CD14-positive monocyte (primary cell): ENCODE measurements at regions not wholly inside any gene's neighbourhood (a gene's known extent, or its start where the extent isn't known, plus 50 kb on each side); places are given as distances from the start of the nearest gene placed in this dataset.

ENCODE experiments used
- DNase-seq, 3 donors: peaks; one replicate each; pipeline ENCODE4 v3.0.0-alpha.2; 2011 to 2022
- H2AFZ ChIP-seq: 2 replicates; pipeline ENCODE4 v1.6.0; 2012; ENCODE audit warnings: mild to moderate bottlenecking, low read depth, low read length, inconsistent platforms; ENCODE audit not compliant: insufficient read depth, poor library complexity, severe bottlenecking
- H3K27ac ChIP-seq, 2 donors: 1 replicate in 1 of 2; 2 replicates in 1 of 2; pipeline ENCODE4 v1.5.1; 2012 to 2013; ENCODE audit warnings: low read length in 2 of 2, control low read depth in 1 of 2, inconsistent platforms in 1 of 2, low read depth in 1 of 2, mild to moderate bottlenecking in 1 of 2
- H3K27me3 ChIP-seq, 2 donors: one replicate each; pipeline versions ENCODE4 v1.6.0 to v1.6.1; 2011 to 2013; ENCODE audit warnings: low read length in 2 of 2; ENCODE audit not compliant: control insufficient read depth in 2 of 2, insufficient read depth in 2 of 2
- H3K36me3 ChIP-seq, 2 donors: replicated peaks in 1 of 2; 1 replicate in 1 of 2; 2 replicates in 1 of 2; pipeline versions ENCODE4 v1.5.1 to v1.6.1; 2012 to 2013; ENCODE audit warnings: low read length in 2 of 2, control low read depth in 1 of 2, inconsistent platforms in 1 of 2, mild to moderate bottlenecking in 1 of 2; ENCODE audit not compliant: insufficient read depth in 2 of 2, control insufficient read depth in 1 of 2
- H3K4me1 ChIP-seq, 2 donors: 1 replicate in 1 of 2; 2 replicates in 1 of 2; pipeline versions ENCODE4 v1.5.1 to v1.6.1; 2012 to 2013; ENCODE audit warnings: low read length in 2 of 2, control low read depth in 1 of 2, inconsistent platforms in 1 of 2, mild to moderate bottlenecking in 1 of 2, moderate library complexity in 1 of 2; ENCODE audit not compliant: insufficient read depth in 2 of 2, control insufficient read depth in 1 of 2
- H3K4me2 ChIP-seq: replicated peaks from 2 replicates; pipeline ENCODE3; 2012; ENCODE audit warnings: low read length, moderate library complexity, mild to moderate bottlenecking; ENCODE audit not compliant: poor library complexity, severe bottlenecking; ENCODE audit errors: extremely low read depth
- H3K4me3 ChIP-seq, 3 experiments: fragments of 200-600 bp in 1 of 3; sonication (generic) in 1 of 3; replicated peaks in 1 of 3; 1 replicate in 2 of 3; 2 replicates in 1 of 3; pipeline ENCODE4 v1.5.1; 2011 to 2013; ENCODE audit warnings: low read length in 3 of 3, mild to moderate bottlenecking in 3 of 3, control low read depth in 2 of 3, low read depth in 2 of 3, inconsistent platforms in 1 of 3, moderate library complexity in 1 of 3
- H3K79me2 ChIP-seq: 2 replicates; pipeline ENCODE4 v1.6.0; 2012; ENCODE audit warnings: mild to moderate bottlenecking, control low read depth, inconsistent platforms, low read length, moderate library complexity; ENCODE audit not compliant: insufficient read depth
- H3K9ac ChIP-seq: 2 replicates; pipeline ENCODE4 v1.6.0; 2017; ENCODE audit warnings: low read length, mild to moderate bottlenecking; ENCODE audit not compliant: insufficient read depth, poor library complexity, severe bottlenecking
- H3K9me3 ChIP-seq, 2 donors: replicated peaks in 1 of 2; 1 replicate in 1 of 2; 2 replicates in 1 of 2; pipeline versions ENCODE4 v1.5.1 to v1.6.1; 2012 to 2013; ENCODE audit warnings: low read length in 2 of 2, control low read depth in 1 of 2; ENCODE audit not compliant: control insufficient read depth in 1 of 2, insufficient read depth in 1 of 2
- H4K20me1 ChIP-seq: 2 replicates; pipeline ENCODE4 v1.6.0; 2012; ENCODE audit warnings: mild to moderate bottlenecking, low read length, control low read depth, moderate library complexity; ENCODE audit not compliant: insufficient read depth
- H3K27ac Mint-ChIP-seq, 7 donors: one replicate each; pipeline ENCODE4 v1.8.0; 2020; ENCODE audit warnings: mild to moderate bottlenecking in 7 of 7, mixed read lengths in 7 of 7, moderate library complexity in 6 of 7, inconsistent platforms in 2 of 7
- H3K27me3 Mint-ChIP-seq, 3 donors: one replicate each; pipeline ENCODE4 v1.8.0; 2021 to 2022; ENCODE audit warnings: low read depth in 3 of 3, mild to moderate bottlenecking in 3 of 3, mixed read lengths in 3 of 3, moderate library complexity in 3 of 3, inconsistent platforms in 1 of 3
- H3K36me3 Mint-ChIP-seq, 2 donors: one replicate each; pipeline ENCODE4 v1.8.0; 2020; ENCODE audit warnings: mixed read lengths in 2 of 2, inconsistent platforms in 1 of 2, mild to moderate bottlenecking in 1 of 2
- H3K4me1 Mint-ChIP-seq: one replicate; pipeline ENCODE4 v1.8.0; 2020; ENCODE audit warnings: mild to moderate bottlenecking, mixed read lengths
- H3K4me3 Mint-ChIP-seq, 2 donors: one replicate each; pipeline ENCODE4 v1.8.0; 2020; ENCODE audit warnings: mild to moderate bottlenecking in 2 of 2, mixed read lengths in 2 of 2, moderate library complexity in 1 of 2
- H3K9me3 Mint-ChIP-seq, 7 donors: one replicate each; pipeline ENCODE4 v1.8.0; 2020 to 2022; ENCODE audit warnings: mixed read lengths in 7 of 7, mild to moderate bottlenecking in 6 of 7, moderate library complexity in 6 of 7, inconsistent platforms in 2 of 7
- WGBS: methylation state at CpG from one replicate; pipeline ENCODE4 v1.1.5; 2013; ENCODE audit warnings: missing lambda C conversion rate; ENCODE audit not compliant: insufficient coverage; 5-methylcytosine and 5-hydroxymethylcytosine counted together
- intact Hi-C, 2 donors: fragments of 100-400 bp; cut with micrococcal nuclease; formaldehyde crosslinking; loops; one replicate each; pipeline versions ENCODE4 v1.15.0 to v1.15.1; 2023
- TF ChIP-seq, protein P1 (sequence below): fragments of 200-600 bp; IDR thresholded peaks from one replicate; pipeline ENCODE4 v1.8.0; 2022; ENCODE audit warnings: antibody characterized with exemption, mild to moderate bottlenecking

- Histone ChIP-seq H4K20me1 (no peaks in the 10 kb centered on the region), H2AFZ (no peak overlapping the region), H3K27ac (no peak overlapping the region), H3K9me3 (no peaks in the 10 kb centered on the region), H3K4me3 (no peak overlapping the region), H3K36me3 (no peaks in the 10 kb centered on the region), H3K79me2 (no peaks in the 10 kb centered on the region), H3K4me1 (peaks cover 32 to 36% of the 10 kb centered on the region in 2 donors), H3K9ac (no peak overlapping the region), H3K4me2 (no peak overlapping the region), H3K27me3 (no peaks in the 10 kb centered on the region)
- Mint-ChIP-seq H3K9me3 (peaks cover 0 to 2% (median 0%) of the 10 kb centered on the region in 7 donors), H3K4me1 (peaks cover 14% of the 10 kb centered on the region), H3K27me3 (peaks cover 0 to 1% (median 0%) of the 10 kb centered on the region in 3 donors), H3K27ac (peak overlapping the region in 1 of 7 donors; percentile 27), H3K4me3 (no peak overlapping the region), H3K36me3 (no peaks in the 10 kb centered on the region)
- DNase-seq, result no peak
- TF ChIP-seq, protein P1, sequence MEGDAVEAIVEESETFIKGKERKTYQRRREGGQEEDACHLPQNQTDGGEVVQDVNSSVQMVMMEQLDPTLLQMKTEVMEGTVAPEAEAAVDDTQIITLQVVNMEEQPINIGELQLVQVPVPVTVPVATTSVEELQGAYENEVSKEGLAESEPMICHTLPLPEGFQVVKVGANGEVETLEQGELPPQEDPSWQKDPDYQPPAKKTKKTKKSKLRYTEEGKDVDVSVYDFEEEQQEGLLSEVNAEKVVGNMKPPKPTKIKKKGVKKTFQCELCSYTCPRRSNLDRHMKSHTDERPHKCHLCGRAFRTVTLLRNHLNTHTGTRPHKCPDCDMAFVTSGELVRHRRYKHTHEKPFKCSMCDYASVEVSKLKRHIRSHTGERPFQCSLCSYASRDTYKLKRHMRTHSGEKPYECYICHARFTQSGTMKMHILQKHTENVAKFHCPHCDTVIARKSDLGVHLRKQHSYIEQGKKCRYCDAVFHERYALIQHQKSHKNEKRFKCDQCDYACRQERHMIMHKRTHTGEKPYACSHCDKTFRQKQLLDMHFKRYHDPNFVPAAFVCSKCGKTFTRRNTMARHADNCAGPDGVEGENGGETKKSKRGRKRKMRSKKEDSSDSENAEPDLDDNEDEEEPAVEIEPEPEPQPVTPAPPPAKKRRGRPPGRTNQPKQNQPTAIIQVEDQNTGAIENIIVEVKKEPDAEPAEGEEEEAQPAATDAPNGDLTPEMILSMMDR, result no peak
- WGBS, result 87% methylated on average over 3 of the region's 7 CpGs
- intact Hi-C loops, result no loop called here
Observed at GRCh38 chr5:124877501-124878146, 131.2 kb upstream of the ZNF608 start.

DNA sequence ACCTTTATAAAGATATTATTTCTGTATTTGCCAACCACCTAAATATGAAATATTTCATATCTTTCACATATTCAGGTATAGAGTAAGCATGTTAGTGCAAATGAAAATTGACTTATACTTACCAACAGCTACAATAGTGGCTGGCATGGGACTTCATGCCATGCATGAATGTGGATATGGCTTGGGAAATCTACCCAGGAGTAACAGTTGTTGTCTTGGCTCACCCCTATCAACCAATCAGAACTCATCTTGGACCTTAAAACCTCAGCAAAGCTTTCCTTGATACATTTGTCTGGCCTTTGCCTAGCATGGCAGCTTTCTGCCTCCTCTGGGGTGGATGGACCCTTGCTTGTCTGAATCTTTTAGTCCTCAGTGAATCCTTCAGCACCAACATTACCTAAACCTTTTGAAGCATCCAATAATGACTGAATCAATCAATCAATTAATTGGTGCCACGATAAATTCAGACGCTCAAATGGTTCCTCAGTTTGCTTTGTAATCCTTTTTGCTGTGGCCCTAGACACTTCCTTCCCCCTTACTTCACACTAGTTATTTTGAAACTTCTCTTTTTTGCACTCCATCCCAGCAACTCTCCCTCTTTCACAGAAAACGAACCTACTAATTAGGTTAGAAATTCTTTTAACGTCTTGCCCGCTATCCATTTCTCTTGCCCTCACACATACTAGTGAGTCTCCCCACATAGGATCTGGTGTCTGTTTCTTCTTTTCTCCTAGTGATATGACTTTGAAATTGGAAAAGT is 132.3 kb upstream of the ZNF608 start:
- no peaks in the 10 kb centered on the region for H3K79me2 ChIP-seq
- Mint-ChIP-seq H3K4me3 (peak overlapping the region in 1 of 2 donors; percentile 80), H3K4me1 (peaks cover 14% of the 10 kb centered on the region), H3K27ac (peak overlapping the region in 5 of 7 donors; percentile 21 to 70 (median 48)), H3K9me3 (peaks cover 0 to 2% (median 0%) of the 10 kb centered on the region in 7 donors), H3K36me3 (no peaks in the 10 kb centered on the region), H3K27me3 (peaks cover 0 to 1% (median 0%) of the 10 kb centered on the region in 3 donors)
- H3K4me1 ChIP-seq, result peaks cover 32 to 36% of the 10 kb centered on the region in 2 donors
- peak; percentile 23 to 58 (median 43) for DNase-seq
- H3K4me3 ChIP-seq, result peak overlapping the region in 1 of 3 experiments; percentile 38
- peak overlapping the region; percentile 53 for H3K4me2 ChIP-seq
- WGBS, result 7% methylated on average over 2 of the region's 5 CpGs
- H3K36me3 ChIP-seq, result no peaks in the 10 kb centered on the region
- intact Hi-C loops, result no loop called here
- peak overlapping the region in 1 of 2 donors; percentile 51 for H3K27ac ChIP-seq
- no peaks in the 10 kb centered on the region for H3K27me3 ChIP-seq
- no peaks in the 10 kb centered on the region for H4K20me1 ChIP-seq
- no peaks in the 10 kb centered on the region for H3K9me3 ChIP-seq
- peak overlapping the region; percentile 19 for H2AFZ ChIP-seq
- TF ChIP-seq, protein P1, result no peak
- no peak overlapping the region for H3K9ac ChIP-seq
